PC-3 (cell line): ENCODE measurements at regions not wholly inside any gene's neighbourhood (a gene's known extent, or its start where the extent isn't known, plus 50 kb on each side); places are given as distances from the start of the nearest gene placed in this dataset.

Experiments used
- ATAC-seq: fragments of 200-7000 bp; cut with Tn5 transposase; 2 replicates; pipeline ENCODE4 v1.9.1; 2020; ENCODE audit warnings: mild to moderate bottlenecking, moderate library complexity
- BruUV-seq: library from RNA; stranded (reverse); fragments of 400-500 nt; replicated peaks from 2 replicates; lab custom pipeline; 2021; lab: Mats Ljungman, UMichigan
- CTCF ChIA-PET: fragments of 300-600 bp; sonication (Branson Sonifier 250); formaldehyde crosslinking; loops from one replicate; lab custom pipeline; 2022; ENCODE audit warnings: antibody characterized with exemption; lab: Charles Lee
- POLR2A ChIA-PET: fragments of 300-600 bp; sonication (Branson Sonifier 250); formaldehyde crosslinking; loops from one replicate; lab custom pipeline; 2022; ENCODE audit warnings: antibody characterized with exemption; ENCODE audit not compliant: unreplicated experiment; lab: Charles Lee
- DNase-seq: peaks from one replicate; pipeline ENCODE4 v3.0.0-alpha.2; 2015
- H2AFZ ChIP-seq: fragments of 300-600 bp; sonication (generic); 2 replicates; pipeline ENCODE4 v1.6.0; 2016; ENCODE audit warnings: antibody characterized with exemption, low read length
- H3F3A ChIP-seq: fragments of 300-600 bp; sonication (generic); one replicate; pipeline ENCODE4 v1.6.0; 2017; ENCODE audit warnings: antibody characterized with exemption, low read length, control low read depth, mild to moderate bottlenecking; ENCODE audit not compliant: unreplicated experiment
- H3K27ac ChIP-seq: fragments of 300-600 bp; sonication (generic); 2 replicates; pipeline ENCODE4 v1.5.1; 2016; ENCODE audit warnings: mild to moderate bottlenecking, low read length
- H3K27me3 ChIP-seq: fragments of 300-600 bp; sonication (generic); 2 replicates; pipeline ENCODE4 v1.6.1; 2016; ENCODE audit warnings: low read length, mixed read lengths
- H3K36me3 ChIP-seq: fragments of 300-600 bp; sonication (generic); 2 replicates; pipeline ENCODE4 v1.6.1; 2016; ENCODE audit warnings: low read depth, mixed run types, low read length, mixed read lengths
- H3K4me1 ChIP-seq: fragments of 300-600 bp; sonication (generic); 2 replicates; pipeline ENCODE4 v1.5.1; 2016; ENCODE audit warnings: low read length; ENCODE audit not compliant: insufficient read depth
- H3K4me2 ChIP-seq: fragments of 300-600 bp; sonication (generic); 2 replicates; pipeline ENCODE4 v1.6.0; 2016; ENCODE audit warnings: low read length
- H3K4me3 ChIP-seq: fragments of 300-600 bp; sonication (generic); 2 replicates; pipeline ENCODE4 v1.5.1; 2016; ENCODE audit warnings: mild to moderate bottlenecking, low read length, mixed read lengths
- H3K79me2 ChIP-seq: fragments of 300-600 bp; sonication (generic); 2 replicates; pipeline ENCODE4 v1.6.1; 2017; ENCODE audit warnings: low read length, mixed read lengths
- H3K9ac ChIP-seq: fragments of 300-600 bp; sonication (generic); 2 replicates; pipeline ENCODE4 v1.6.0; 2016; ENCODE audit warnings: mild to moderate bottlenecking, low read length
- H3K9me2 ChIP-seq: fragments of 300-600 bp; sonication (generic); replicated peaks from 2 replicates; pipeline ENCODE4 v1.6.1; 2016; ENCODE audit warnings: mixed run types, low read length, mixed read lengths
- H3K9me3 ChIP-seq: fragments of 300-600 bp; sonication (generic); 2 replicates; pipeline ENCODE4 v1.6.1; 2016; ENCODE audit warnings: low read length, mixed read lengths
- H4K20me1 ChIP-seq: fragments of 300-600 bp; sonication (generic); 2 replicates; pipeline ENCODE4 v1.6.1; 2016; ENCODE audit warnings: low read length, mixed read lengths
- EZH2 ChIP-seq: fragments of 300-600 bp; sonication (generic); IDR thresholded peaks from one replicate; pipeline ENCODE4 v1.6.1; 2017; ENCODE audit warnings: antibody characterized with exemption, mild to moderate bottlenecking, low read length; ENCODE audit not compliant: unreplicated experiment
- EZH2phosphoT487 ChIP-seq: fragments of 300-600 bp; sonication (generic); IDR thresholded peaks from 2 replicates; pipeline ENCODE4 v1.6.1; 2018; ENCODE audit warnings: mild to moderate bottlenecking, antibody characterized with exemption, low read length, borderline replicate concordance
- intact Hi-C: fragments of 100-400 bp; cut with micrococcal nuclease; formaldehyde crosslinking; loops from 2 replicates; pipeline ENCODE4 v1.9.0; 2023
- TF ChIP-seq, protein P1 (sequence below): fragments of 300-600 bp; sonication (generic); conservative IDR thresholded peaks from 2 replicates; pipeline ENCODE4 v1.5.1; 2017; ENCODE audit warnings: antibody characterized with exemption, low read depth, mild to moderate bottlenecking, low read length

DNA sequence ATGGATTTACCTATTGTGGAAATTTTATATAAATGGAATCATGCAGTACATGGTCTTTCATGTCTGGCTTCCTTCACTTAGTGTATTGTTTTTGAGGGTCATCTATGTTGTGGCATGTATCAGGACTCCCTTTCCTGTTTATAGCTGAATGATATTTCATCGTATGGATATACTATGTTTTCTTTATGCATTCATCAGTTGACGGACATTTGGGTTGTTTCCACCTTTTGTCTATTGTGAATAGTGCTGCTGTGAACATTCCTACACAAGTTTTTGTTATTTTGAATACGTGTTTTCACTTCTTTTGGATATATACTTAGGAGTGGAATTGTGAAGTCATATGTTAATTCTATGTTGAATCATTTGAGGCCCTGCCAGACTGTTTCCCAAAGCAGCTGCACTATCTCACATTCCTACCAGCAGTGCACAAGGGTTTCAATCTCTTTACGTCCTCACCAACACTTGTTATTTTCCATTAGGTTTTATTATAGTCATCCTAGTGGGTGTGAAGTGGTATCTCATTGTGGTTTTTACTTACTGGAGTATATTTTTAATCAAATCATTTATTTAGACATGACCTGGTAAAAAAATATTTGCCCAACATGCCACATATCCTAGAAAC is 262.7 kb downstream of the DLEU7 start:
- no peak overlapping the region for H3K9ac ChIP-seq
- no peaks in the 10 kb centered on the region for H4K20me1 ChIP-seq
- DNase-seq (no peak), ATAC-seq (no peak)
- ChIA-PET POLR2A (no interaction called here), CTCF (no interaction called here)
- no peak overlapping the region for H3K4me2 ChIP-seq
- TF ChIP-seq EZH2 (no peak), EZH2phosphoT487 (no peak)
- TF ChIP-seq, protein P1, sequence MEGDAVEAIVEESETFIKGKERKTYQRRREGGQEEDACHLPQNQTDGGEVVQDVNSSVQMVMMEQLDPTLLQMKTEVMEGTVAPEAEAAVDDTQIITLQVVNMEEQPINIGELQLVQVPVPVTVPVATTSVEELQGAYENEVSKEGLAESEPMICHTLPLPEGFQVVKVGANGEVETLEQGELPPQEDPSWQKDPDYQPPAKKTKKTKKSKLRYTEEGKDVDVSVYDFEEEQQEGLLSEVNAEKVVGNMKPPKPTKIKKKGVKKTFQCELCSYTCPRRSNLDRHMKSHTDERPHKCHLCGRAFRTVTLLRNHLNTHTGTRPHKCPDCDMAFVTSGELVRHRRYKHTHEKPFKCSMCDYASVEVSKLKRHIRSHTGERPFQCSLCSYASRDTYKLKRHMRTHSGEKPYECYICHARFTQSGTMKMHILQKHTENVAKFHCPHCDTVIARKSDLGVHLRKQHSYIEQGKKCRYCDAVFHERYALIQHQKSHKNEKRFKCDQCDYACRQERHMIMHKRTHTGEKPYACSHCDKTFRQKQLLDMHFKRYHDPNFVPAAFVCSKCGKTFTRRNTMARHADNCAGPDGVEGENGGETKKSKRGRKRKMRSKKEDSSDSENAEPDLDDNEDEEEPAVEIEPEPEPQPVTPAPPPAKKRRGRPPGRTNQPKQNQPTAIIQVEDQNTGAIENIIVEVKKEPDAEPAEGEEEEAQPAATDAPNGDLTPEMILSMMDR, result no peak
- H3K36me3 ChIP-seq, result no peaks in the 10 kb centered on the region
- no peaks in the 10 kb centered on the region for H3K27me3 ChIP-seq
- H3K4me1 ChIP-seq, result no peaks in the 10 kb centered on the region
- H3F3A ChIP-seq, result no peaks in the 10 kb centered on the region
- intact Hi-C loops, result no loop called here
- BruUV-seq, result no TSS peak
- H3K9me3 ChIP-seq, result no peaks in the 10 kb centered on the region
- no peak overlapping the region for H3K4me3 ChIP-seq
- H2AFZ ChIP-seq, result no peak overlapping the region
- no peaks in the 10 kb centered on the region for H3K9me2 ChIP-seq
- H3K27ac ChIP-seq, result no peak overlapping the region
- no peaks in the 10 kb centered on the region for H3K79me2 ChIP-seq

GRCh38 chr13:50581586-50582196 is 261.8 kb downstream of the DLEU7 start:
- Histone ChIP-seq H3K9ac (no peak overlapping the region), H3K9me2 (no peaks in the 10 kb centered on the region), H3K27ac (no peak overlapping the region), H3K4me1 (no peaks in the 10 kb centered on the region), H3K79me2 (no peaks in the 10 kb centered on the region), H2AFZ (no peak overlapping the region), H3F3A (no peaks in the 10 kb centered on the region), H3K9me3 (no peaks in the 10 kb centered on the region), H3K36me3 (no peaks in the 10 kb centered on the region), H3K4me3 (no peak overlapping the region), H3K27me3 (no peaks in the 10 kb centered on the region), H4K20me1 (no peaks in the 10 kb centered on the region), H3K4me2 (no peak overlapping the region)
- intact Hi-C loops, result no loop called here
- TF ChIP-seq EZH2phosphoT487, result no peak
- no peak for TF ChIP-seq EZH2
- no TSS peak for BruUV-seq
- DNase-seq (no peak), ATAC-seq (no peak)
- CTCF ChIA-PET, result no interaction called here
- POLR2A ChIA-PET, result no interaction called here

GRCh38 chr13:50584856-50585580 is 258.5 kb downstream of the DLEU7 start:
- no peaks in the 10 kb centered on the region for H3K27me3 ChIP-seq
- TF ChIP-seq EZH2 (no peak), EZH2phosphoT487 (no peak)
- TF ChIP-seq, protein P1, result no peak
- H3K4me3 ChIP-seq, result no peak overlapping the region
- BruUV-seq, result no TSS peak
- POLR2A ChIA-PET, result no interaction called here
- no peak overlapping the region for H3K4me2 ChIP-seq
- no peak overlapping the region for H2AFZ ChIP-seq
- no peaks in the 10 kb centered on the region for H4K20me1 ChIP-seq
- no peaks in the 10 kb centered on the region for H3K9me2 ChIP-seq
- H3K79me2 ChIP-seq, result no peaks in the 10 kb centered on the region
- CTCF ChIA-PET, result no interaction called here
- H3F3A ChIP-seq, result no peaks in the 10 kb centered on the region
- no peaks in the 10 kb centered on the region for H3K36me3 ChIP-seq
- no peak overlapping the region for H3K9ac ChIP-seq
- intact Hi-C loops, result no loop called here
- ATAC-seq, result no peak
- H3K9me3 ChIP-seq, result no peaks in the 10 kb centered on the region
- no peak for DNase-seq
- H3K27ac ChIP-seq, result no peak overlapping the region
- H3K4me1 ChIP-seq, result peaks cover 18% of the 10 kb centered on the region; the same call in 1 of the 2 replicates
